NCI-H446 (cell line): ENCODE measurements at regions not wholly inside any gene's neighbourhood (a gene's known extent, or its start where the extent isn't known, plus 50 kb on each side); places are given as distances from the start of the nearest gene placed in this dataset.

Source experiments
- DNase-seq, 2 experiments: peaks; one replicate each; lab custom pipeline; 2025; lab: John Stamatoyannopoulos, UW

DNA sequence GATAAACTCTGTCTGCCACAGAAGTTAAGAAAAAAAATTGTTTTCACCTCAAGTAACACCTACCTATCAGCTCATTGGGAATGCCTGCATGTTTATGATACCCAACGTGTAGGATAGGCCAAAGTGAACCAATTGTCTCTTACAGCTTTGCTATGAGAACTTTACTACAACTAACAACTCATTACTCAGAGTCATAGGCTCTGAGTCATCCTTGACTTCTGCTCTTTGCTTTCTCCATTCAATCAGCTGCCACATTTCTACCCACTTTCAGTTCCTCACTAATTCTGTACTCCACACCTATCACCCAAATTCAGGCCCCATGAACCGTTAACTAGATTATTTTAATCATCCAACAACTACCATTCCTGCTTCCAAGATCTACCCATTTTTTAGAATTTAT is 843.9 kb downstream of the TUSC7 start:
- no peak for DNase-seq

DNA sequence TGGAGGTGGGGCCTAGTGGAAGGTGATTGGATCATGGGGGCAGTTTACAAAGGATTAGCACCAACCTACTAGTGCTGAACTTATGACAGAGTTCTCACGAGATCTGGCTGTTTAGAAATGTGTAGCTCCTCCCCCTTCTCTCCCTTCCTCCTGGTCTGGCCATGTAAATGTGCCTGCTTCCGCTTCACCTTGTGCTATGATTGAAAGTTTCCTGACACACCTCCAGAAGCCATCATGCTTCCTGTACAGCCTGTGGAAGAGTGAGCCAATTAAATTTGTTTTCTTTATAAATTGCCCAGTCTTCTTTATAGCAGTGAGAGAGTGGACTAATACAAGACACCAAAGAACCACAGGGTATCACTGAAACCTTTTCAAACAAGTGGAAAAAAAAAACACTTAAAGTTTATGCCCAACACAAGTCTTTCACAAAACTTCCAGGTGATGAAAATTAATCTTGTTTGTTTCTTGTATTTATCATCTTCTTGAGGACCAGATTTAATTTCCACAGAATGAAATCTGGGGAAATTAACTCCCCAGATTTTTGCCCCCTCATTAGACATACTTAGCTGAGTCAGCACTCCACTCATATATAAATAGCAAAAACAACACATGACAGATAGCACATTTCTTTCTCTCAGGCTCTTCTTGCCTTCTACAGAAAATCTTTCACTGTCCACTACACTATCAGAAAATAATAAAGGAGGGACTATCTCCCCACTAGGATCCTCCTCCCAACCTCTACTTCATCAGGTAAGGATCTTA is 847.2 kb downstream of the TUSC7 start:
- no peak for DNase-seq

DNA sequence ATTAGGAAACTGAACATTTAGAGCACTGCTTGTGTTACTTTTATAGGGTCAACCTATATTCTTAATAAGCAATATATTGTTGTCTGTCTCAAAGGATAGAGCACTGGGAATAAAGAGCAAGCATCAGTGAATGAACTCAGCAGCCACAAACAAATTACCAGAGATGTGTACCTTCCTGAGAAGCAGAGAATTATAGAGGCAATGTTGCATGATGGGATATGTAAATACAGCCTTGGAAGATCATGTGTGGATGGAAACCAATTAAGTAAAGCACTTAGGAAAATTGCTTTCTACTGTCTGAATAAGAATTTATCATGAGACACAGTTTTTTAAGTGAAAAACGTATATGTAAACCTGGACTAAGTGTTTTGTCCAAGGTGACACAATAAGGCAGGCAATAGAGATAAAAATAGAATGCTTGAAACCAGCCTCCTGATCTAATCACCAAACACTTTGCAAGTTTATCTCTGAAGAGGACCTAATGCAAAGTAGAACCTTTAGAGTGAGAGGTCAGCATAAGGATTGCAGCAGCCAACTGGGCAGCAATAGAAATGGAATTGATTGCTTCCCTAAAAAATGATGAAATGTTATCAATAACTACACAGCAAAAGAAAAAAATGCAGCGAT is 848.0 kb downstream of the TUSC7 start:
- no peak for DNase-seq

DNA sequence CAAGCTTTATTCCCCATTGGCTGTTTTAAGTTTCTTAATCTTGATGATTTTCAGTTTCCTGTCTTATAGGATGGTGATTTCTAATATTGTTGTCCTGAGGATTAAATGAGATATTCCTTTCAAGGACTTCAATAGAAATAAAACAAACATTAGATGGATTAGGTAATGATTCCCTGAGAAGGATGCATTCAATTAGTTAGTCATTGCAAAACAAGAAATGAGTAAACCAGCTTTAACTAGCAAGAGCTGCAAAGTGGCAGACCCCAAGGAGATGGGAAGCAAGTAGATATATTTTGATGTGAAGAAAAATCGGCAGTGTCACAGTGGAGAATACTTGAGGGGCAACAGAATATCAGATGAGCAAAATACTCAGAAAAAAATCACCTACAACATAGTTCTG is 849.1 kb downstream of the TUSC7 start:
- DNase-seq: no peak

DNA sequence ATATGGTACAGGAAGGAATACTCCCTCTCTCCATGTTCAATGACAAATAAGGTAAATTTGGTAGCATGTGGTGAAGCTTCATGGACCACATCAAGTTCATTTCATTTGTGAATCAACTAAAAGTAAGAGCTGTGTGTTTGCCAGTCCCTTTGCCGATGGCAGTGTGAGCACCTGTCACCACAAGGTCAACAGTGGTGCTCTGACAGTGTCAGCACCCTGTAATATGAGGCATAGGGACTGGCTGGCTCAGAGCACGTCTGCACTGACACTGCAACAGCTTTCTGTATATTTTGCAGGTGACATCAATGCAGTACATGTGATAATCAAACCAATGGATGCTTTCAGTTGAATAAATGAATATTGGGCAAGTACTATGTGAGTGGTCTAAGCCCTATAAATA is 852.4 kb downstream of the TUSC7 start:
- DNase-seq: no peak

DNA sequence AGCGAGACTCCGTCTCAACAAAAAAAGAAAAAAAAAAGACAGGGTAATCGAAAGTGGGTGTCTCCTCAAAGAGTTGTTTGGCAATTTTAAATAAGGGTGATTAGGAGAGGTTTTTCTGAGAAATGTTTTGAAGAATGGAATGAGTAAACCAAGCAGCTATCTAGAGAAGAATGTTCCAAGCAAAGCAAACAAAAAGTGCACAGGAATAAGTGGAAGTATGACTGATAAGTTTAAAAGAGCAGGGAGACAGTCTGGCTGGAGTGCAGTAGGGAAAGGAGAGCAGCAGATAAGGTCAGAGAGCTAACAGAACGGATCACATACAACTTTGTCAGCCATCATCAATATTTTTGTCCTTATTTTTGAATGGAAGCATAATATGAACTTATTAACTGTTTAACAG is 853.5 kb downstream of the TUSC7 start:
- no peak for DNase-seq

DNA sequence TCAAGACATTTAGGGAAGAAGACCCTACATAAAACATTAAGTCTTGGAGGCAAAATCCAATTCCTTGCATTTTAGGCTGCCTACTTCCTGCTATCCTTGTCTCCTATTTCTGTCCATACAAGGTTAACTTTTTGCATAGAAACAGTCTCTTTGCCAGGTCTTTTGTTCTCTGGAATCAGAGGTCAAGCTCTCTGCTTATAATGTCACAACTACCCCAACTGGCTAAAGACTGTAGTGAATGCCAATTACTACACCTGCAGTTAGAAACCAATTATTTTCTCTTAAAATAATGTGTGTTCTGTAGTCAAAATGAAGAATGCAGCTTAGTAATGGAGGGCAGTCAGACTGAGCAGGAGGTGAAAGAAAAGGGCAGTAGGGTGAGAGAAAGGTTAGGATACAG is 856.2 kb downstream of the TUSC7 start:
- no peak for DNase-seq

DNA sequence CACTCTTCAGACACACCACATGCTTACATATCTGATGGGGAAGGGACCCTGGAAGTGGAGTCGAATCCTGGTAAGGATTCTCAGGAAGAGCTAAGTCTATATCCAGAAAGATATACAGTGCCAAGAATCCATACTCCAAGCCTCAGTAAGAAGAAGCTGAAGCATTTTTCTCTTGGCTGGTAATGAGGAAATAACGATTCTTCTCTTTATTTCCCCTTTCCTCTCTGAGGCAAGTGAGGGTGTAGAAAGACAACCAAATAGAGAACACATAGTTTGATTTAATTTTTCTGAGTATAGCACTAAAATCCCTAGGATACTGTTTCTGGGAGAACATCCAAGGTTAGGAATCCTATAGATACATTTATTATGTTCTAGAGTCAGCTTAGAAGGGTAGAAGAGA is 857.3 kb downstream of the TUSC7 start:
- no peak for DNase-seq

DNA sequence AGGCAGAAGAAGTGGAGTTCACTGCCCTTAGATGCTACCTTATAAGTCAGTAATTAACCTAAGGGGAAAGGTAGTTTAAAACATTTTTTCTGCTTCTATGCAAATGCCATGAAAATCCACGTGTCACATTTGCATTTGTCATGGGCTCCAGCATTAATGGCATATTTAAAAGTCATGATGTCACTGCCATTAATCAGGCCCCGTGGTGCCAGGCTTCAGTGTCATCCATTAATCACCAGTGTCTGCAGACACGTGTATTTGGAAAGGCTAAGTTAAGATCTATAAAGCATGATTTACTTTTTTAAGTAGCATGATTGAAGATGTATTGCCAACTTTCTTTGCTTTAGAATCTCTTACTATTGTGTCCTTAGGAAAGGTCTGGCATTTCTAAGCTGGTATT is 857.8 kb downstream of the TUSC7 start:
- no peak for DNase-seq

DNA sequence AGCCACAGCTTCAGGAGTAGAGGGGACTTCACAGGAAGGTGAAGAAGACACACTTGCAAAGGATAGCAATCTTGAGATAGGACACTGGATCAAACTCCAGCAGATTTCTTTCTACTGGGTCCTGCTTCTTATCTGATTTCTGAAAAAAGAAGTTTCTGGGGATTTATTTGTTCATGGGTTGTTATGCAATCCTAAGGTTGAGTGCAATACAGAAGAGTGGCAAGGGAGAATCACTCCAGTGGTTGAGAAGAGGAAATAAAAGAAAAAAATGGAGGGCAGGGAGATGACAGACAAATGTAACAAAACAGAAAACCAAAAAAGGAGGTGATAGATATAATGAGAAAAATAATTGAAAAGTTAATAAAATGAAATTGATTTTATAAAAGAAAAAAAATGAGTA is 858.3 kb downstream of the TUSC7 start:
- DNase-seq: no peak

DNA sequence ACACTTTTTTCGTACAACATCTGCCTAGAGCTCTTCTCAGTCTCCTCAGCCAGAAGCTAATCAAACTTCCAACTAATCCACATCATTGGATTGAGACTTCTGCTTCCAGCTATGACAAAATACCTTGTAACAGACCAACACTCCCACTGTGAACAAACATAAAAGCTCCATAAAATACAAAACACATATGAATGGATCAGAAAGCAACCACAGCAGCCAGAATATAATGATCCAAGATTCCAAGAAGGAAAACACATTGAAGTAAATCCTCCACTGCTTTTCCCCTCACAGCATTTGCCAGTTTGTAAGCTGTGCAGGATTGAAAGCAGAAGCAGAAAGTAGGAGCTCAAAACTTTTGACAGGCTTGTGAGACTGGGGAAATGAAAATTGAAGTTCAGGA is 863.2 kb downstream of the TUSC7 start:
- no peak for DNase-seq

DNA sequence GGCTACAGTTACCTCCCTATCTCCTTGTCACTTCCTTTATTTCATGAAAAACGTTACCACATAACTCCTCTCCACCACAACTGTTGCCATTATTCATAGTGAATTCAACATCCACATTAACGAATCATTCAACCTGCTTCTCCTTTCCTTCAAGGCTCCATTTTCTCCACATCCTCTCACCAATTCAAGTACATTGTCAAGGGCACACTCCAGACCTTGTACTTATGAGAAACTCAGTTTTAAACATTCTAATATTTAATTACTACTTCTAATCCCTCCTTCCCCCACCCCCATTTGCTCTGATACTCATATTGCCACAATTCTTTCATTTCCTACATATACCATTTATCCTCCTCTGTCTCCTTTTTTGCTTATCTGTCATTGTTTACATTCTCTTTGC is 871.2 kb downstream of the TUSC7 start:
- no peak for DNase-seq

DNA sequence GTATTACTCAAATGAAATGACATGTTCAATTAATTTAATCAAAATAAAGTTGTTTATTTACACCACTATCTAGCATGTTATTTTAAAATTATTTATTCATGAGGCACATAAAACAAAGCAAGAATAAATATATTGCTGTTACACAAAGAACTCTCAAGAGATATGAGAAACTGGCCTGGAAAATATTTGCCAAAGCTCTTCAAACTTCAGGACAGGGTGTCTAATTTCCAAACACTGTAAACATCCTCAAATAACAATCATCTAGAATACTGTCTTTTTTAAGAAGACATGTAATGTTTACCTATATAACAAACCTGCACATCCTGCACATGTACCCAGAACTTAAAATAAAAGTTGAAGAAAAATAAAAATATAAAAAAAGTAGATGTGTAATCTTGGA is 876.6 kb downstream of the TUSC7 start:
- DNase-seq: no peak

DNA sequence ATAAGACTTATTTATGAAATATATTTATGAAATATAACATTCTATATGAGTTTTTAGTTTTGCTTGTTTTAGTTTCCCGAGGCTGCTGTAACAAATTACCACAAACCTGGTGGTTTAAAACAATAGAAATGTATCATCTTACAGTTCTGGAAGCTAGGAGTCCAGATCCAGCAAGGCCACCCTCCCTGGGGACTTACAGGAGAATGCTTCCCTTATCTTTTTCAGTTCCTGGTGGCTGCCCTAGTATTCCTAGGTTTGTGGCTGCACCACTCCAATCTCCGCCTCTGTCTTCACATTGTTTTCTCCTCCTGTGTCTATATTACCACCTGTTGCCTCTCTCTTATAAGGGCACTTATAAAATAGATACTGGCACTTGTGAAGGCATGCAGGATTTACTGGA is 877.8 kb downstream of the TUSC7 start:
- no peak for DNase-seq

DNA sequence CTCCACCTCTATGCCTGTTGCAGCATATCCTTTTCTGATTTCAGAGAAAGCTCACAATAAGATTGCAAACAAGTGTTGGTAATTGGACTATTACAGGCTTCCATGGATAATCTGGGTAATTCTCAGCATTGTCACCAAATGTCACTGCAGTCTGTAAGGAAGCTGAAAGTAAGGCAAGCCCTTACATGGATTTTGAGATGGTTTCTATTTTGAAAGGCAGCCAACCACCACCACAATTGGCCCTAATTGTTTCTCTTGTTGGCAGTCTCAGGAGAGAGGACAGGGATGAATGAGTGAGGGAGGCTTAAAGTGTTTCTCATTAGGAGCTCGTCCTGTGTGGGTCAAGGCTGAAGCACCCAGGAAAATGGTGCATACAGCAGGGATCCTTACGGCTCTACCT is 879.9 kb downstream of the TUSC7 start:
- DNase-seq: peak; percentile 60 to 81

DNA sequence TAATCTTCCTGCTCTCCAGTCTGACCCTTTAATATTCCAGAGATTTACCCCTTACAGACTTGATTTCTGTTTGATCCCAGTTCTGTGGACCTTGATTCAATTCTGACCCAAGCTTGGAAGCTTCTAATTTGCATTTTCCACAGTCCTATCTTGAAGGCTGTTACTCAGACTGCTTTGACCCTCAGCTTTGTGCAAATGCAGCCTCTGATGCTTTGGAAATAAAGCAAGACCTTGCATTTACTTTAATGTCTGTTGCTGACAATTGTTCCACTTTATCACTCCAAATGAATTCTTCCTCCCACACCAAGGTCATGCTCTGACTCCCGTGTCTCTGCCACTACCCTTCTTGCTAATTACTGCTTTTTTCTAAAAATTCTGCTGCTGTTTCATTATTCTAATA is 886.0 kb downstream of the TUSC7 start:
- no peak for DNase-seq

DNA sequence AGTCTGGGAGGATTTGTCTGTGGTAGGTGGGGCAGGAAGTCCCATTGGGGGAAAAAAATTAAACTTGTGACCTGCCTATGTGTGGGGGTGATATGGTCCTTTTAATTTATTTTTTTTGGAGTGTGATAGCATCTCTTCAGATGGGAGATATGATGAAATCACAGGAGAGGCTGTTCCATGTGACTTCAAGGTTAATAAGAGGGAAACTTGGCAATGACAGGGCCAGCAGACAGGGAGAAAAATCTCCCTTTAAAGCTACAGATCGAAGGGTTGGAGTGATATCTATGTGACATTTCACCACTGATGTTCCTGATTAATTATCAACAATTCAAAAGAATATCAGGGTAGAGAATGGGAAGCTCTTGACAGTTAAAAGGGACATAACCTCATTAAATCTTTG is 886.9 kb downstream of the TUSC7 start:
- DNase-seq: no peak

DNA sequence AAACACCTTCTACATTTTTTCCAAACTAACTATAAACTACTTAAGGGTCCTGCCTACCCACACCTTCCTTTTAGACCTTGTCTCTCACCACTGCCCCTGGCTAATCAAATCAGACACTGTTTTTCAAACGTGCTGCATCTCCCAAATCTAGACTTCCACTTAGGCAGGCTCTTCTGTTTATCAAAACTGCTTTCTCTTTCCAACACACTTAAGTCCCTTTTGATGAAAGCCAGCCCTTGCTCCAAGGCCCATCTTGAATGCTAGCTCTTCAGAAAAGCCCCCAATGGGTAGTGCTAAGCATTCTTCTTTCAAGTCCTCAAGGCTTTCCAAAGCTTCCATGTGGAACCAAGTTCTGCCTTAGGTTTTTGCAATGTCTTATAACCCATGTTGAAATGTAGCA is 888.3 kb downstream of the TUSC7 start:
- no peak for DNase-seq

DNA sequence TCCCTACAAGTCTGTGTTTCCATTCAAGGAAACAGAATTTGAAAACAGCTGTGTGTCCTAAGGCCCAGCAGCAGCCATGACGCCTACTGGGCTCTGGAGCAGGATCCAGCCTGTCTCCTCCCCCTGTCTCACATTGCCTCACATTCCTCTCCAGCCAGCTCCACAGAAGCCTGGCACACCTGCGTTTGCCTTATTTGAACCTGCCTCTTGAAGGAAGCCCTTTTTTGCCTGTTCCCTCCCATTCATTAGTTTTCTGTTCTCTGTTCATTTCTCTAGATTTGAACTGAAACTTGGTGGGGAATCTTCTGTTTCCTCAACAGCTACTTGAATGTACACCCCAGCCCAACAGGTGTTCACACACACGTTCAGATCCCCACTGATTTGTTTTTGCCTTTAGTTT is 890.5 kb downstream of the TUSC7 start:
- DNase-seq: no peak

DNA sequence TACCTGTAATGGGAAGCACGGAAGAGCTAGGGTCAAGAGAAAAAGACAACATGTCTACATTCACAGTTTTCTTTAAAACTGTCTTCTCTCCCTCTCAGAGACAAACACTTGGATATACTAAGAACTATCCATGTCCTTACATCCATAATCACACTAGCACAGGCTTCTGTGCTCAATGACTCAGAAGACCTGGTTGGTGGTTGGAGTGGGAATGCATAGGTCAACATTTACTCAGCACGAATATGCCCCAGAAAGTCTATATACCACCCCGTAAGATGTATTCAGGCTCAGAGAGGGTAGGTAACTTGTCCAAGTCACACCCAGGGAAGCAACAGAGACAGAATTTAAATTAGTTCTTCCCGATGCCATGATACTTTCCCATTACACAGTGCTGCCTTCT is 891.1 kb downstream of the TUSC7 start:
- DNase-seq: no peak

DNA sequence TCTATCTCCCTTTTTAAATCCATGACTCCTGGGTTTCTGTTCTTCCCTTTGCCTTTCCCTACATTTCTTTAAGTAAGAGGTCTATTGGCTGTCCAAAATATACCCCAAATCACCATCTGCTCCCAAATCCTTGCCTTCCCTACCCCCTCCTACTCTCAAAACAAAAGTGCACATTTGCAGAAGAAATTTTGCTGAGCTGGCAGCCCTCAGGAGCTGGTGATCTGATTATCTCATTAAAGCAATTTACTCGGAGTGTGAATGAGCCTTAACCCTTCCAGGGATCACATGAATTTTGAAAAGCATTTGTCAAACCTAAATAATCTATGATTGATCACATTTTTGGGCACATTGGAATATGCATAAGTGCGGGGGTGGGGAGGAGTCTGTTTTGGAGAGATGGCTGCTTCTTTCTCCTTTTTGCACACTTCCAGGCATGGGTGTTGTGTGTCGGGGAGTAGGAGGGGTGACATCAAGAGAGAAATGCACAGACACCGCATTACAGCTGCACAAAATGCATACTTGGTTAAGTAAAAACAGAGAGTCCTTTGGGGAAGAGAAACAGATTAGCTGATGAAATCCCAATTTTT is 892.6 kb downstream of the TUSC7 start:
- DNase-seq: no peak

DNA sequence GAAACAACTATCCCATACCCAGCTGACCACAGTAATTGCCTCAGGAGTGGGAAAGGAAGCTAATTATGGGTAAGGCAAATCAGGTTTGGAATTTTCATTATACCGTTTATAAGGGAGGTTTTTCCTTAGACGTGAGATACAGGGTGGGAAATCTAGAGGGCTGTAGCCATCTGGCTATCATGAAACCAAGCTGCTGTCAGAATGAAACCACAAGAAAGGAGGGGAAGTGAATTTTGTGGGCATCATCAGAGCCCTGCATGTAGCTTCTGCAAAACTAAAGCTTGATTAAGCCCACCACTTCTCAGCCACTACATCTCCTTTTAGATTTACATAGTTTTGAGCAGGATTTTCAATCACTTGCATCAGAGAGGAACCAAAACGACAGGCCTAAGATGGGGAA is 893.5 kb downstream of the TUSC7 start:
- DNase-seq: no peak

DNA sequence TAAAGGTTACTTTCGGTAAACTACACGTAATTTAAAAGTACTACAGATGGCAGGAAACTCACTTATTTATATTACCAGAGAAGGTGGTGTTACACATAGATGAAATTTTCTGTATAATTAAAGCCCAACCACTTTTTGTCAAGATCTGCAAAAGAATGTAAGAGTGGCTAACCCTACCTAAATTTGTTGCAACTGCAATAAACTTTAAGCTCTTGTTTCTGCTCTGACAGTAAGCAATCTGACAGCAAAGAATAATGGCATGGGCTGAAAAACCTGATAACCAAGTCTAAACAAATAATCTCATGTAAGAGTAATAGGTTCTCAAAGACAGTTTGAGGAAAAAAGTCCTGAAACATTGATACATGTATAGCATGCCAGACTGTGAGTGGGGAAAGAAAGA is 897.3 kb downstream of the TUSC7 start:
- DNase-seq: no peak

DNA sequence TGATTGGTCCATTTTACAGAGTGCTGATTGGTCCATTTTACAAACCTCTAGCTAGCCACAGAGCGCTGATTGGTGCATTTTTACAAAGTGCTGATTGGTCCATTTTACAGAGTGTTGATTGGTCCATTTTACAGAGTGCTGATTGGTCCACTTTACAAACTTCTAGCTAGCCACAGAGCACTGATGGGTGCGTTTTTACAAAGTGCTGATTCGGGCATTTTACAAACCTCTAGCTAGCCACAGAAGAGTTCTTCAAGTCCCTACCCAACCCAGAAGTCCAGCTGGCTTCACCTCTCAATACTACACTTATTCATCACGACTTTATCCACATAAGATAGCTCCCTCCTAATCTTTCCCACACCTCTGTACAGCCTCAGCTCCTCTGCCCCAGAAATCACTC is 899.8 kb downstream of the TUSC7 start:
- DNase-seq: no peak
